Stimulated activated CD8-positive, alpha-beta memory T cell treated with anti-CD3 and anti-CD28 coated beads, Interleukin-4, amount 100 ng/mL, for 24 hours (primary cell): ENCODE measurements at regions not wholly inside any gene's neighbourhood (a gene's known extent, or its start where the extent isn't known, plus 50 kb on each side); places are given as distances from the start of the nearest gene placed in this dataset.

Experiments used
- DNase-seq: peaks from one replicate; pipeline ENCODE4 v3.0.0-alpha.2; 2020; ENCODE audit warnings: low read depth

DNA sequence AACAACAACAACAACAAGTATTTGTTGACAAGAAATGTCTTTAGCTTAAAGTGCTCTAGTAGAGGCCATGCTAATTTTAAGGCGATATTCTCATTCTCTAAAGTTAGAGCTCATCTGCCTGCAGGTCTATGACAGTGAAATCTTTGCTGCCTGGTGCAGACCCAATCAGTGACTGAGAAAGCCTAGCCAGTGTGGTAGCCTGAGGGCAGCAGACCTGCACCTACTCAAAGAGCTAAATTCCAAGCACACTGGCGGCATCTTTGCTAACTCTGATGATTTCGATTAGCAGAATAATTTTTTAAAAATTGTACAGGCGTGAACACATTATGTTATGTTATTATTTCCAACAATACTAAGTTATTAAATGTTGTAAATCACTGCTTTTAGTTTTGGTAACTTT lies 228.8 kb upstream of the RGMA start:
- DNase-seq, result no peak

- DNase-seq, result no peak
These were observed 225.2 kb upstream of the RGMA start for GRCh38 chr15:93314245-93314644.

GRCh38 chr15:93312891-93313486 lies 224.0 kb upstream of the RGMA start:
- DNase-seq, result no peak

- DNase-seq, result no peak
These were observed 222.6 kb upstream of the RGMA start for GRCh38 chr15:93311620-93312019.

DNA sequence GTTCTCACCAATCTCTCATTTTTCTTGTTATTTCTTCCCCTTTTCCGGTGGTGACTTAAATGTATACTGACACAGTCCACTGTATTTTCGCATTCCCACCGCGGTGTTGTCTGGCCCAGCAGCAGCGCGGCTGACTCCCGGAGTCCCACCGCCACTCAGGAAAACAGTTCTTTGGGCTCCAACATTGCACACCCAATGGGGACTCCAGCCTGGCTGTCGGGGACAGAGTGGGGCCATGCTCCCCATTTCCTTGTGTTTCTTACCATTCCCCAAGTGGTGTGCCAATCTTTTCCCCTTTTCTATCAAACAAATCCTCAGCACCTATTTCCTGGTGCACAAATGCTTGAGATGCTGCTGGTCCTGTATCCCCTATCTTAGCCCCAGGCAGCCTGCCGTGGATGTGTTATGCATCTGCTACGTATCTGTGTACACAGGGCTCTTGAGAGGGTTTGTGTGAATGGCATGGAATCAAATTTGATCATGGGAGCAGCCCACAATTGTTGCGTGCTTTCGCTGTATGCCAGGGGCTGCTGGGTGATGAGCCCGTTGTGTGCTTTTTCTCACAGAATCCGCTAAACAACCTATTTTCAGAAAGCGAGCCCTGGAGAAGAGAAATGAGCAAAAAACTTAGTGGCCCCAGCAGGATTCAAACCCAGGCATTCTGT lies 219.1 kb upstream of the RGMA start:
- DNase-seq, result no peak

DNA sequence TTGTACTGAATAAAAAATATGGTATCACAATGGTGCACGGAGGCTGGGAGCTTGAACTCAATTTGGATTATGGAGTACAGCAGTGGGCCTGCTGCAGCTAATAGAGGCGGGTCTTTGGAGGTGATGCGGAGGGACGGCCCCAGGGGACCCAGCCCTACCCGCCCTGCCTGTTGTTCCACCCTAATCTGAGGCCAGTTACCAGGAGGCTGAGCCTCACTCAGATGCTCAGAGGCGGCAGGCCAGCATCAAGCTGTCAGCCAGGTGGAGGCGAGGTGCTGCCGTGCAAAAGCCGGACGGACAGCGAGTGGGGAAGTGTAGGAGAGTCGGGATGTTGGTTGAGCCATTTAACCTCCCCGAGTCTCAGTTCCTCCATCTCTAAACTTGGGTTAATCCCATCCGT lies 218.5 kb upstream of the RGMA start:
- DNase-seq, result no peak

DNA sequence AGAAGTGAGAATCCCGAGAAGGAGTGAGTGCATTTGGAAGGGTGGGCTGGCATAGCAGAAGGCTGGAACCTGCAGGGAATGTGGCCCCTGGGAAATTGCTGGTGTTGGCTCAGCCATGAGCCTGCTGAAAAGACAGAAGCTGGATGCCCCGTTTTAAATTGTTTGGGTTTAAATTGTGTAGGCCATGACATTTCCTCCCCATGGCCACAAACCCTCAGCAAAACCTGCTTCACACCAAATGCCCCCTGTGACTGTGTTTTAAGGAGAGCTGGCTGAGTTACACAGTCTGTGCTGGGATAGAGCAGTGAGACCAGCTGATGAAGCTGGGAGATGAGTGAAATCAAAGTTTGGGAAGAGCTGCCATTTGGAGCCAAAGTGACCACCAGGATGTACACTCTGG lies 216.3 kb upstream of the RGMA start:
- DNase-seq, result no peak

GRCh38 chr15:93302080-93302765 lies 213.2 kb upstream of the RGMA start:
- DNase-seq, result no peak

DNA sequence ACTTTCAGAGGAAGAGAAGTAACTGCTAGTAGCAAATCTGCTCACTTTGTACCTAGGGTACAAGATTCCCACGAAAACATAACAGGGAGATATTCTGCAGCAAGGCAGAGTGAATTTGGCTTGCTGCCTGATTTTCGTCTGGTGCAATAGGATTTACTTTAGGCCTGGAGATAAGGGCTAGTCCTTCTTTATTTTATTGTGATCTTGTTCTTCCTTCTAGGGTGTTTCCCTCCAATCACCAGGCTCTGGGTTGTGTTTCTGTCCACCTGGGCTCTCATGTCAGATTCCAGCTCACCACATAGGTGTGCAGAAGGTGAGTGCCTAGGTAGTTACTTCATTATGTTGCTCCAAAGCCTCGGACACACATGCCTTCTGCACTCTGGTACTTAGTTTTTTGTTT lies 211.8 kb upstream of the RGMA start:
- DNase-seq, result no peak

DNA sequence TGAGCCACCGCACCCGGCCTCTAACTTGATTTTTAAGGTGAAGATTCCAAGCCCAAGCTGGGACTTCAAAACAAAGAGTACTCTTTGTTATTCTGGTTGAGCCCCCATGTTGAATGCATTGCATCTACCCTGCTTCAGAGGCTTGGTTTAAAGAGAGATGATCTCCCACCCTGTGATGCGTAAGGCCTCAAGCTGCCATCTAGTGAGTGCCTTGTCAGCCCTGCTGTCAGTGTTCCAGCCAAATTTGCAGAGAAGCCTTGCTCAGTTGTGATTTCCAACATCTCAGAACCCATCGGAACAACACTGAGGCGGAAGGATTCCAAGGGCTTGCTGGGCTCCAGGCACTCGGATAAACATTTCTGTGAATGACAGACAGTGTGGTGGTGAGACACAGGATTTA lies 210.7 kb upstream of the RGMA start:
- no peak for DNase-seq

GRCh38 chr15:93298901-93299300 lies 209.9 kb upstream of the RGMA start:
- DNase-seq, result no peak

- no peak for DNase-seq
These were observed 207.9 kb upstream of the RGMA start for GRCh38 chr15:93296759-93297500.

- no peak for DNase-seq
These were observed 205.9 kb upstream of the RGMA start for GRCh38 chr15:93294896-93295295.

DNA sequence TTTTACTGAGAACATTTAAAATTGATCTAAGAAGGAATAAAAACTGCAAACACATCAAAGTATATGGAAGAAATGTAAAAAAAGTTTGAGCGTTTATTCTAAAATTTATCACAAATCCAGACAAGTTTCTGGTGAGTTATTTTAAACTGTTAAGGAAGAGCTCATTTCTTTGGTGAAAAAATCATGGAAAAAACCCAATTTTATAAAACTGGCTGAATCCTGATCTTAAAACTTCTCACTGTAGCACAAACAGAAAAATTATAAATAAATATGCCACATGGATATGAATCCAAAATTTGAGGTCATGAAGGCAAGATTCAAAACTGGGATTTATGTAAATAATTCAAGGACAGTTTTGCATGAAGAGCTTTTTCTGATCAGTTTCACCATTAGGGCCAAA lies 205.1 kb upstream of the RGMA start:
- DNase-seq, result no peak

DNA sequence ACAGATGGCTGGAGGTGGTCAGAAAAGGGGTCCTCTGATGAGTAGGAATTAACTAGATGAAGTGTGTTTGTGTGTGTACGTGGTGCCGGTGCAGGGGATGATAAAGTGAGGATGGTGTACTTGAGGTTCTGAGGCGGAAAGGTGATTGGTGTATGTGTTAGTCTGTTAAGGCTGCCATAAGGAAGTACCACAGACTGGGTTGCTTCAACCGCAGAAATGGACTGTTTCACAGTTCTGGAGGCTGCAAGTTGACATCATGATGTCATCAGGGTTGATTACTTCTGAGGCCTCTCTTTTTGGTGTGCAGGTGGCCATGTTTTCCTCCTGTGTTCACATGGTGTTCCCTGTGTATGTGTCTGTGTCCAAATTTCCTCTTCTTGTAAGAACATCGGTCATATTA lies 202.4 kb upstream of the RGMA start:
- DNase-seq, result no peak

DNA sequence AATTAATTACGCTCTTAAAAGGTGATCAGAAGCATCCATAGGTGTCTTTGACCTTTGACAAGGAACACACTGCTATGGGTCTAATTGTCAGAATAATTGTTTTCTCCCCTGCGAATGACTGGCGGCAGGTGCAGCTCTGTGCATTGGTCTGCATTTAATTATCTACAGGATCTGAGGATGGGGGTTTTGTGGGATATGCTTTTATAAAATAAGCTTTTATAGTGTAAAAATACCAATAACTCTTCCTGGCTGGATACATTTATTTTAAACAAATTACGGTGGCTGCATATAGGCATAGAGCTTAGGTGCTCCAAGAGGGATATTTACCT lies 201.6 kb upstream of the RGMA start:
- DNase-seq, result no peak

- no peak for DNase-seq
These were observed 201.1 kb upstream of the RGMA start for GRCh38 chr15:93289941-93290617.

GRCh38 chr15:93288728-93289294 lies 199.8 kb upstream of the RGMA start:
- DNase-seq, result no peak

DNA sequence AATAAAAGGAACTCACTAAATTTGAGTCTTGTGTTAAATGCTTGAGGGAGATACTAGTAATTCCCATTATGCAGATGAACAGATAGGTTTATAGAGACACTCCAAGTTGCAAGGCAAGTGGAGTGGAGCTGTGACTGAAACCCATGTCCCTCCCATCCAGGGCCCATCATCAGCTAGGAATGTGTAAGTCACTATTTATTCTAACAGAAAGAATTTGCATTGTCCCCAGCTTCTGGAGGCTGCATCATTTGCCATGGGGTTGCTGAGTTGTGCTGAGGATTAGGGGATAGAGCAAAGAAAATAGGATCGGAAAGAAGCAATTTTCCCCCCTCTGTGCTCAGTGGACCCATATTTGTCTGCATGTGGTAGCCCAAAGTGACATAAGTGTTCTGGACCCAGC lies 197.4 kb upstream of the RGMA start:
- no peak for DNase-seq

- no peak for DNase-seq
These were observed 194.8 kb upstream of the RGMA start for GRCh38 chr15:93283854-93284253.

GRCh38 chr15:93282808-93283207 lies 193.8 kb upstream of the RGMA start:
- DNase-seq, result no peak

DNA sequence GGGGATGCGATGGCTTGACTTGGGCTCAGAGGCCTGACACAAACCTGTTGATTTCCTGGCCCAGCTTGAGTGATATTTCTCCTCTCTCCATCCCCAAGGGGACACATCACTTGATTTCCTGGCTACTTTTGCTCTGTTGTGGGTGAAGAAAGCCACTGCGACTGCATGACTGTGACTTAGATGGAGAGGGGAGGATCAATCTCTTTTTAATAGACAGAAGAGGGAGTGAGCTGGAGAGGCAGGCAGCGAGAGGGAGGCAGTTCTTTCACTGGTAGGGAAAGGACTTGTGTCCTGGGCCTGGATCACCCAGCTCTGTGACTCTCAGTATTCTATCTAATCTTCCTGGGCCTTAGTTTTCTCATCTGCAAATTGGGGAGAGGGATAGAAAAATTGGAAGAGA lies 189.8 kb upstream of the RGMA start:
- DNase-seq, result no peak
